Stomach (tissue), 4 donors: ENCODE measurements at regions not wholly inside any gene's neighbourhood (a gene's known extent, or its start where the extent isn't known, plus 50 kb on each side); places are given as distances from the start of the nearest gene placed in this dataset.

ENCODE experiments used
- CTCF ChIP-seq, 7 experiments: fragments of 450-650 bp in 4 of 7; fragments of 200-600 bp in 3 of 7; sonication (generic) in 3 of 7; IDR thresholded peaks; one replicate each; pipeline ENCODE4 v1.5.1; 2016 to 2019; ENCODE audit warnings: antibody characterized with exemption in 7 of 7, control low read depth in 2 of 7, mild to moderate bottlenecking in 1 of 7
- EP300 ChIP-seq: sonication (generic); formaldehyde crosslinking; IDR thresholded peaks from one replicate; pipeline ENCODE4 v1.6.1; 2017; ENCODE audit warnings: antibody characterized with exemption
- POLR2A ChIP-seq, 4 donors: fragments of 450-650 bp; IDR thresholded peaks; one replicate each; pipeline ENCODE4 v1.6.1; 2016; ENCODE audit warnings: antibody characterized with exemption in 4 of 4, control low read depth in 2 of 4, mild to moderate bottlenecking in 1 of 4, moderate library complexity in 1 of 4

DNA sequence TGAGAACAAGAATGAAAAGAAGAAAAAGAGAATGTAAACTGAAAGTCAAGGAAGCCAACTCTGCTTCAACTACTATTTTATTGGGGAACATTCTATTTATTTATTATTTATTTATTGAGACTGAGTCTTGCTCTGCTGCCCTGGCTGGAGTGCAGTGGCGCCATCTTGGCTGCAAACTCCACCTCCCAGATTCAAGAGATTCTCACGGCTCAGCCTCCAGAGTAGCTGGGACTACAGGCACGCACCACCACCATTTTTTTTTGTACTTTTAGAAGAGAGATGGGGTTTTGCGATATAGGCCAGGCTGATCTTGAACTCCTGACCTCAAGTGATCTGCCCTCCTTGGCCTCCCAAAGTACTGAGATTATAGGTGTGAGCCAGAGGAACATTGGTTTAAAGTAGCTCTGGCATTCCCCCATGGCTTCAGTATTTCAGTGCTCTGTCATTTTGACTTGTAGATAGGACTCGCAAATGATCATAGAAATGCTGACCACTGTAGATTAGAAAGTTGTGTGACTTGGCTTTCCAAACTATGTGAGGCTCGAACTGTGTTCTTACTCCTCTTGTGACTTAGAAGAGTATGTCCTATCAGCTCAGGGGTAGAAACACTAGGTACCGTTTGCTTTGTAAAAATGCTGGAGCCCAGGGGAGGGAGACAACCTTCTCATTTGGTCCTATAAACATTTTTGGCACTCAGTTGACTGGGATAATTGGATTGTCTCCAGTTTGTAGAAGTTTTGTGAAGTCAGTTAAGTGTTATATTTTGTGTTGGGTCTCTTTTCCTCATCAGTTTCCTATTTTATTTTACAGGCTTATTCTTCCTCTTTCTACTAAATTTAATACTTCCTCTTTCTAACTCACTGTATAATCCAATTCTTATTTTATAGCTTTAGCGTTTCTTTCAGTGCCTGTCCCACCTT is 544.9 kb upstream of the CITED2 start:
- TF ChIP-seq CTCF (IDR thresholded peaks at IDR 0.05) (no peak), POLR2A (IDR thresholded peaks at IDR 0.05) (no peak), EP300 (no peak)
